ENCODE measurements at regions not wholly inside any gene's neighbourhood (a gene's known extent, or its start where the extent isn't known, plus 50 kb on each side); places are given as distances from the start of the nearest gene placed in this dataset.

DNA sequence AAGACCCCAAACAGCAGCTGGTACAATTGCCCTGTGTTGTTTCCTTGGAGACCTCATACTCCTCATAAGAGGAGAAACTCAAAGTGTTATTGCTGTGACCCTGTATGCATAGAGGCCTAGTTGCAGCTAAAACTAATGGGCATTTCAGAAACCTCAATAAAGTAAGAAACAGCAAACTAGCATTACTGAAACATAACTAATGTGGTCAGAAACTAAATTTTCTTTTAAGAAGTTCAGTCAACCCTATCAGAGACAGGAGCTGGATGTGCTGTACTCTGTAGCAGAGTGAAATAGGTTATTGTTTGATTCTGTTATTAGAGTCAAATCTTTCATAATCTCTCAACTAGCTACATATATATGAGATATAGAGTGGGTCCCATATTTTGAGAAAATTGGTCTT is 257.5 kb upstream of the IRS4 start:
- TF ChIP-seq, protein P1, sequence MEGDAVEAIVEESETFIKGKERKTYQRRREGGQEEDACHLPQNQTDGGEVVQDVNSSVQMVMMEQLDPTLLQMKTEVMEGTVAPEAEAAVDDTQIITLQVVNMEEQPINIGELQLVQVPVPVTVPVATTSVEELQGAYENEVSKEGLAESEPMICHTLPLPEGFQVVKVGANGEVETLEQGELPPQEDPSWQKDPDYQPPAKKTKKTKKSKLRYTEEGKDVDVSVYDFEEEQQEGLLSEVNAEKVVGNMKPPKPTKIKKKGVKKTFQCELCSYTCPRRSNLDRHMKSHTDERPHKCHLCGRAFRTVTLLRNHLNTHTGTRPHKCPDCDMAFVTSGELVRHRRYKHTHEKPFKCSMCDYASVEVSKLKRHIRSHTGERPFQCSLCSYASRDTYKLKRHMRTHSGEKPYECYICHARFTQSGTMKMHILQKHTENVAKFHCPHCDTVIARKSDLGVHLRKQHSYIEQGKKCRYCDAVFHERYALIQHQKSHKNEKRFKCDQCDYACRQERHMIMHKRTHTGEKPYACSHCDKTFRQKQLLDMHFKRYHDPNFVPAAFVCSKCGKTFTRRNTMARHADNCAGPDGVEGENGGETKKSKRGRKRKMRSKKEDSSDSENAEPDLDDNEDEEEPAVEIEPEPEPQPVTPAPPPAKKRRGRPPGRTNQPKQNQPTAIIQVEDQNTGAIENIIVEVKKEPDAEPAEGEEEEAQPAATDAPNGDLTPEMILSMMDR (conservative IDR thresholded peaks at IDR 0.05; ENCODE audit: low read depth, low read length): no peak
- no peak for TF ChIP-seq EZH2 (IDR thresholded peaks at IDR 0.05; ENCODE audit: borderline replicate concordance, low read depth, low read length, poor library complexity, severe bottlenecking)
